Stomach (tissue), 8 donors: ENCODE measurements at regions not wholly inside any gene's neighbourhood (a gene's known extent, or its start where the extent isn't known, plus 50 kb on each side); places are given as distances from the start of the nearest gene placed in this dataset.

ENCODE experiments used
- DNase-seq, 2 donors: peaks; one replicate each; pipeline versions ENCODE4 v3.0.0 to v3.0.0-alpha.2; 2013 to 2019
- H3K27ac ChIP-seq, 5 donors: fragments of 200-600 bp in 4 of 5; sonication (generic) in 4 of 5; one replicate each; pipeline ENCODE4 v1.5.1; 2013 to 2019; ENCODE audit warnings: mild to moderate bottlenecking in 1 of 5, moderate library complexity in 1 of 5
- H3K27me3 ChIP-seq, 3 donors: fragments of 200-600 bp; sonication (generic); one replicate each; pipeline ENCODE4 v1.5.1; 2017 to 2019; ENCODE audit warnings: mixed run types in 1 of 3
- H3K36me3 ChIP-seq, 4 donors: fragments of 200-600 bp; sonication (generic); 1 replicate in 3 of 4; 2 replicates in 1 of 4; pipeline ENCODE4 v1.5.1; 2016 to 2019
- H3K4me1 ChIP-seq, 4 donors: fragments of 200-600 bp; sonication (generic); one replicate each; pipeline ENCODE4 v1.5.1; 2016 to 2019
- H3K4me3 ChIP-seq, 4 donors: fragments of 200-600 bp; sonication (generic) in 3 of 4; one replicate each; pipeline ENCODE4 v1.5.1; 2016 to 2019; ENCODE audit warnings: mild to moderate bottlenecking in 1 of 4
- H3K9me3 ChIP-seq, 4 donors: fragments of 200-600 bp; sonication (generic); one replicate each; pipeline ENCODE4 v1.5.1; 2016 to 2019
- EP300 ChIP-seq: sonication (generic); formaldehyde crosslinking; IDR thresholded peaks from one replicate; pipeline ENCODE4 v1.6.1; 2017; ENCODE audit warnings: antibody characterized with exemption
- POLR2A ChIP-seq, 4 donors: fragments of 450-650 bp; IDR thresholded peaks; one replicate each; pipeline ENCODE4 v1.6.1; 2016; ENCODE audit warnings: antibody characterized with exemption in 4 of 4, control low read depth in 2 of 4, mild to moderate bottlenecking in 1 of 4, moderate library complexity in 1 of 4
- POLR2AphosphoS5 ChIP-seq, 3 donors: sonication (generic); formaldehyde crosslinking; IDR thresholded peaks; one replicate each; pipeline ENCODE4 v1.6.1; 2016; ENCODE audit warnings: antibody characterized with exemption in 3 of 3
- WGBS, 5 donors: extraction: QIAGEN DNeasy Blood & Tissue Kit in 3 of 5; methylation state at CpG; one replicate each; pipeline versions ENCODE4 v1.1.5 to v1.1.7; 2013 to 2018; 5-methylcytosine and 5-hydroxymethylcytosine counted together
- intact Hi-C: fragments of 100-400 bp; cut with DNase I; formaldehyde crosslinking; loops from one replicate; pipeline ENCODE4 v1.15.1; 2023; ENCODE audit warnings: low total_unique reads
- TF ChIP-seq, protein P1 (sequence below), 7 experiments: fragments of 450-650 bp in 4 of 7; fragments of 200-600 bp in 3 of 7; sonication (generic) in 3 of 7; IDR thresholded peaks; one replicate each; pipeline ENCODE4 v1.5.1; 2016 to 2019; ENCODE audit warnings: antibody characterized with exemption in 7 of 7, control low read depth in 2 of 7, mild to moderate bottlenecking in 1 of 7
- donor health status: healthy with polysubstance abuse.
- donor health status: Bipolar disorder and iron deficiency.
- donor health status: healthy.

DNA sequence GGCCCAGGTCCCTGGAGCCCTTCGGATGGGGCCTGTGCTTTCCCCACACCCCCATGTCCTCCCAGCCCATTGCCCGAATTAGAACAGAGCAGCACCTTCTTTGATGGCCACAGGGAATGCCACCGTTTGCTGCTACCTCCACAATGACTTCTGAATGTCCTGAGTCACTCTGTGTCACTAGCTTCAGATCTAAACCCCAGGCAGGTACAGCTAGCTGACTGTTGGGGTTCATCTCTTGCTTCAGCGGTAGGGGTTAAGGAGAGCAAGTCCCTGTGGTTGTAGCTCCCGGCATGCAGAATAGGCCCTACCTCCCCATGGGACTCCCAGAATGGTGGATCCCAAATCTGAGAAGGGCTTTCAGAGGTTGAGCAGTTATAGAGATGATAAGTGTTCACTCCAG lies 291.1 kb upstream of the POU3F1 start:
- DNase-seq: no peak
- Histone ChIP-seq H3K27ac (no peak overlapping the region), H3K36me3 (no peaks in the 10 kb centered on the region), H3K4me1 (no peaks in the 10 kb centered on the region), H3K4me3 (no peak overlapping the region), H3K9me3 (no peaks in the 10 kb centered on the region), H3K27me3 (peaks cover 0 to 42% (median 18%) of the 10 kb centered on the region in 3 donors)
- intact Hi-C loops: no loop called here
- no peak for TF ChIP-seq POLR2A (IDR thresholded peaks at IDR 0.05)
- no peak for TF ChIP-seq POLR2AphosphoS5 (IDR thresholded peaks at IDR 0.05)
- TF ChIP-seq EP300: no peak
- TF ChIP-seq, protein P1, sequence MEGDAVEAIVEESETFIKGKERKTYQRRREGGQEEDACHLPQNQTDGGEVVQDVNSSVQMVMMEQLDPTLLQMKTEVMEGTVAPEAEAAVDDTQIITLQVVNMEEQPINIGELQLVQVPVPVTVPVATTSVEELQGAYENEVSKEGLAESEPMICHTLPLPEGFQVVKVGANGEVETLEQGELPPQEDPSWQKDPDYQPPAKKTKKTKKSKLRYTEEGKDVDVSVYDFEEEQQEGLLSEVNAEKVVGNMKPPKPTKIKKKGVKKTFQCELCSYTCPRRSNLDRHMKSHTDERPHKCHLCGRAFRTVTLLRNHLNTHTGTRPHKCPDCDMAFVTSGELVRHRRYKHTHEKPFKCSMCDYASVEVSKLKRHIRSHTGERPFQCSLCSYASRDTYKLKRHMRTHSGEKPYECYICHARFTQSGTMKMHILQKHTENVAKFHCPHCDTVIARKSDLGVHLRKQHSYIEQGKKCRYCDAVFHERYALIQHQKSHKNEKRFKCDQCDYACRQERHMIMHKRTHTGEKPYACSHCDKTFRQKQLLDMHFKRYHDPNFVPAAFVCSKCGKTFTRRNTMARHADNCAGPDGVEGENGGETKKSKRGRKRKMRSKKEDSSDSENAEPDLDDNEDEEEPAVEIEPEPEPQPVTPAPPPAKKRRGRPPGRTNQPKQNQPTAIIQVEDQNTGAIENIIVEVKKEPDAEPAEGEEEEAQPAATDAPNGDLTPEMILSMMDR (IDR thresholded peaks at IDR 0.05): no peak
- 75 to 85% (median 78%) methylated on average over 5 of the region's 5 CpGs for WGBS, 5 donors

DNA sequence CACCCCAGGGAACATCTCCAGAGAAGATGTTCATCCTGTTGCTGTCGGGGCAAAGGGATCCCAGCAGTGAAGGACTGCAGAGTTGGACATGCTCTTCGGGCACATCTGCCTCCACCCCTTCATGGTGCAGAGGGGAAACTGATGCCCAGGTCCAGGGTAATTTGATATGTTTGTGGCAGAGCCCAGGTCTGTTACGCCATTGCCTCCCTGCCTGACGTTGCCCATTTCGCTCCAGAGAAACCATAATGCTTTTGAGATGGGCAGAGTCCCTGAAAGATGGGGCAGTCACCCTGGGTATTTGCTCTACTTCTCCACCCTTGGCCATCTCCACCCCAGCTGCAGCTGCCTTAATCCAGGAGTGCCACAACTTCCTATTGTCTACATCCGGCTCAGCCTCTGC lies 290.4 kb upstream of the POU3F1 start:
- TF ChIP-seq, protein P1 (IDR thresholded peaks at IDR 0.05): no peak
- TF ChIP-seq EP300: no peak
- no peak for TF ChIP-seq POLR2AphosphoS5 (IDR thresholded peaks at IDR 0.05)
- TF ChIP-seq POLR2A (IDR thresholded peaks at IDR 0.05): no peak

DNA sequence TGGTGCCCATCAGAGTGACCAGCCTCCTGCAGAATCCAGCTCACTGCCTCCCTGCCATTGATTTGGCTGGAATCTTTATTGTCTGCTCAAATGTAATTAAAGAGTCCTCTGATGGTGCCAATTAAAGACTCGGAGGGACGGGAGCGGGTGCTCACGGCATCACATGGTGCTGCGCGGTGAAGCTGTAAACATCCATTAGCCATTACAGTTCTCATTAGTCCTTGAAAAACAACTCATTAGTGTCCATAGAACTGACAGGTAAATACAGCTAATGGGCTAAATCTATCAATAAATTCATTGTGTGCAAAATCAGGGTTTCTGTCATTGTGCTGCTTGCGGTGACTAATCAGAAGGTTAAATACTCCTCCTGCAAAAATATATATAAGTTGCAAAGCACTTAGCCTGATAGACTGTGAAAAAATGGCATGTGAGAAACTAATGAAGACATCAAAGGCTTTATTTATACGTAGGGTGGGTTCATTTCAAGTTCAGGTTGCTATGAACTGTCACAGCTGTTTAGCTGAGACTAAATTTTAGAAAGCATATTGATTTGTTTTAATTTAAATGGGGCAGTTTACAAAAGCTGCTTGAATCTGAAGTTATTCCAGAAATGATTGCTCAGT lies 289.8 kb upstream of the POU3F1 start:
- peaks cover 0 to 54% (median 20%) of the 10 kb centered on the region in 3 donors for H3K27me3 ChIP-seq
- TF ChIP-seq POLR2AphosphoS5 (IDR thresholded peaks at IDR 0.05): no peak
- no peak for TF ChIP-seq EP300
- no peak for TF ChIP-seq POLR2A (IDR thresholded peaks at IDR 0.05)
- TF ChIP-seq, protein P1 (IDR thresholded peaks at IDR 0.05): no peak
- DNase-seq: peak in 1 of 2 donors; percentile 43
- no peak overlapping the region for H3K4me3 ChIP-seq
- no peak overlapping the region for H3K27ac ChIP-seq
- H3K36me3 ChIP-seq: no peaks in the 10 kb centered on the region
- intact Hi-C loops: no loop called here
- WGBS, 5 donors: 41 to 55% (median 49%) methylated on average over 8 of the region's 8 CpGs
- H3K9me3 ChIP-seq: no peaks in the 10 kb centered on the region
- H3K4me1 ChIP-seq: no peaks in the 10 kb centered on the region

More for the DNA sequence above, 290.4 kb upstream of the POU3F1 start:
- Histone ChIP-seq H3K36me3 (no peaks in the 10 kb centered on the region), H3K4me3 (no peak overlapping the region), H3K4me1 (no peaks in the 10 kb centered on the region), H3K27ac (no peak overlapping the region), H3K27me3 (peaks cover 0 to 49% (median 20%) of the 10 kb centered on the region in 3 donors), H3K9me3 (no peaks in the 10 kb centered on the region)
- no peak for DNase-seq
- WGBS, 5 donors: 72 to 82% (median 75%) methylated on average over 5 to 6 of the region's 6 CpGs
- intact Hi-C loops: no loop called here

GRCh38 chr1:38334930-38335592 lies 288.5 kb upstream of the POU3F1 start:
- no peaks in the 10 kb centered on the region for H3K9me3 ChIP-seq
- H3K36me3 ChIP-seq: no peaks in the 10 kb centered on the region
- H3K4me1 ChIP-seq: no peaks in the 10 kb centered on the region
- no peak overlapping the region for H3K4me3 ChIP-seq
- 55 to 72% (median 63%) methylated on average over 5 of the region's 5 CpGs for WGBS, 5 donors
- H3K27me3 ChIP-seq: peaks cover 0 to 54% (median 20%) of the 10 kb centered on the region in 3 donors
- H3K27ac ChIP-seq: no peak overlapping the region
- DNase-seq: no peak
- intact Hi-C loops: no loop called here
- TF ChIP-seq, protein P1 (IDR thresholded peaks at IDR 0.05): no peak
- no peak for TF ChIP-seq POLR2AphosphoS5 (IDR thresholded peaks at IDR 0.05)
